Fibroblast of mammary gland (primary cell): ENCODE measurements at regions not wholly inside any gene's neighbourhood (a gene's known extent, or its start where the extent isn't known, plus 50 kb on each side); places are given as distances from the start of the nearest gene placed in this dataset.

ENCODE experiments used
- DNase-seq: peaks from one replicate; pipeline ENCODE4 v3.0.0-alpha.2; 2010; ENCODE audit warnings: low read depth
- H3K4me3 ChIP-seq: 2 replicates; pipeline ENCODE4 v1.5.1; 2011; ENCODE audit warnings: low read depth, mild to moderate bottlenecking, low read length, moderate library complexity; ENCODE audit not compliant: control insufficient read depth
- CTCF ChIP-seq: conservative IDR thresholded peaks from 2 replicates; pipeline ENCODE4 v1.5.1; 2011; ENCODE audit warnings: low read depth, low read length, inconsistent platforms; ENCODE audit not compliant: control insufficient read depth, insufficient read depth

GRCh38 chr15:31554261-31554660, 227.6 kb downstream of the KLF13 start:
- H3K4me3 ChIP-seq, result no peak overlapping the region
- peak; percentile 93 for DNase-seq
- no peak for TF ChIP-seq CTCF

- no peak overlapping the region for H3K4me3 ChIP-seq
- TF ChIP-seq CTCF, result no peak
- no peak for DNase-seq
Measured at GRCh38 chr15:31555022-31555421, 228.4 kb downstream of the KLF13 start.

- no peak for DNase-seq
- no peak for TF ChIP-seq CTCF
- H3K4me3 ChIP-seq, result no peak overlapping the region
Measured at GRCh38 chr15:31556494-31557150, 230.0 kb downstream of the KLF13 start.

- no peak overlapping the region for H3K4me3 ChIP-seq
- no peak for DNase-seq
- no peak for TF ChIP-seq CTCF
Measured at GRCh38 chr15:31557899-31558298, 231.3 kb downstream of the KLF13 start.

GRCh38 chr15:31558840-31559239, 232.2 kb downstream of the KLF13 start:
- H3K4me3 ChIP-seq, result no peak overlapping the region
- TF ChIP-seq CTCF, result no peak
- DNase-seq, result no peak

GRCh38 chr15:31559786-31560185, 233.2 kb downstream of the KLF13 start:
- no peak for DNase-seq
- H3K4me3 ChIP-seq, result no peak overlapping the region
- TF ChIP-seq CTCF, result no peak

GRCh38 chr15:31560643-31561042, 234.0 kb downstream of the KLF13 start:
- TF ChIP-seq CTCF, result no peak
- DNase-seq, result no peak
- no peak overlapping the region for H3K4me3 ChIP-seq
